ENCODE measurements at regions not wholly inside any gene's neighbourhood (a gene's known extent, or its start where the extent isn't known, plus 50 kb on each side); places are given as distances from the start of the nearest gene placed in this dataset.

DNA sequence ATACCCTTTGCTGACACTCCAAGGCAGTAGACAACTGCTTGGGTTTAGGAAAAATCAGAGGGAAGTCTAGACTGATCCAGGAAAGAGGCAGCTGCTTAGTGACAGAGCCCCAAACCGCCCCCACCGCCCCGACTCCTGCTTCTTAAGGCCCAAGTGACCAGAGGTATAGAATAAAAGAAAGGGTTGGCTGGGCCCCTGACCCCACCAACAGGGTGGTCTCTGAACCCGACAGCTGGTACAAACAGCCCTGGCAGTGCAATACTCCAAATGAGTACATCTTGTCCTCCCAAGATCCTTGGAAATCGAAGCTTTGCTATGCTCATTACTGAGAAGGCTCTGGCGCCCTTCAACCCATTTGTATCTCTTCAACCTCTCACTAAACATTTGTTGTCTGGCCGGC is 60.6 kb downstream of the PABIR2 start:
- H3K4me3 ChIP-seq: no peak overlapping the region
- H3K36me3 ChIP-seq: no peaks in the 10 kb centered on the region
- no peaks in the 10 kb centered on the region for H3K4me1 ChIP-seq
- TF ChIP-seq, protein P1, sequence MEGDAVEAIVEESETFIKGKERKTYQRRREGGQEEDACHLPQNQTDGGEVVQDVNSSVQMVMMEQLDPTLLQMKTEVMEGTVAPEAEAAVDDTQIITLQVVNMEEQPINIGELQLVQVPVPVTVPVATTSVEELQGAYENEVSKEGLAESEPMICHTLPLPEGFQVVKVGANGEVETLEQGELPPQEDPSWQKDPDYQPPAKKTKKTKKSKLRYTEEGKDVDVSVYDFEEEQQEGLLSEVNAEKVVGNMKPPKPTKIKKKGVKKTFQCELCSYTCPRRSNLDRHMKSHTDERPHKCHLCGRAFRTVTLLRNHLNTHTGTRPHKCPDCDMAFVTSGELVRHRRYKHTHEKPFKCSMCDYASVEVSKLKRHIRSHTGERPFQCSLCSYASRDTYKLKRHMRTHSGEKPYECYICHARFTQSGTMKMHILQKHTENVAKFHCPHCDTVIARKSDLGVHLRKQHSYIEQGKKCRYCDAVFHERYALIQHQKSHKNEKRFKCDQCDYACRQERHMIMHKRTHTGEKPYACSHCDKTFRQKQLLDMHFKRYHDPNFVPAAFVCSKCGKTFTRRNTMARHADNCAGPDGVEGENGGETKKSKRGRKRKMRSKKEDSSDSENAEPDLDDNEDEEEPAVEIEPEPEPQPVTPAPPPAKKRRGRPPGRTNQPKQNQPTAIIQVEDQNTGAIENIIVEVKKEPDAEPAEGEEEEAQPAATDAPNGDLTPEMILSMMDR (IDR thresholded peaks at IDR 0.05): no peak
- H3K27me3 ChIP-seq: no peaks in the 10 kb centered on the region
- intact Hi-C loops (cut with DNase I): no loop called here
- DNase-seq (no peak), ATAC-seq (no peak)
- no peaks in the 10 kb centered on the region for H3K9me3 ChIP-seq
- H3K27ac ChIP-seq: no peak overlapping the region

DNA sequence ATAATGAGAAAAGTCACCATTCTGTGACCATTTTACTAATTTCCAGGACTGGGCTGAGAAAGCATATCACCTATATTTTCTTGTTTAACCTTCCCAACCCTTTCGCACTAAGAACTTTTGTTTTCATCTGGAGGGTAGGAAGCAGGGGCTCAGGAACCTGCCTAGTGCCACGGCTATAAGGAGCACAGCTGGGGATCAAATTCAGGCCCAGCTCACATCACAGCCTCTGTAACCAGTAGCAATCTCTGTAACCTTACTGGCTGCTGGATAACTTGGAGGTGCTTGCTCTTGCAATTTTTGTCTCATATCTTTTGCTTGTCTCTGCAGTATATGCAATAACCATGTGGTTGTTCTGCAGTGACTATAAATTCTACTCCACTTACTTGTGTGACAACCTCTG is 62.0 kb downstream of the PABIR2 start:
- no peak for DNase-seq
- Histone ChIP-seq H3K4me3 (no peak overlapping the region), H3K27me3 (no peaks in the 10 kb centered on the region), H3K36me3 (no peaks in the 10 kb centered on the region), H3K27ac (no peak overlapping the region), H3K9me3 (no peaks in the 10 kb centered on the region), H3K4me1 (no peaks in the 10 kb centered on the region)
- TF ChIP-seq, protein P1 (IDR thresholded peaks at IDR 0.05): no peak
- no peak for ATAC-seq
- intact Hi-C loops (cut with DNase I): no loop called here

DNA sequence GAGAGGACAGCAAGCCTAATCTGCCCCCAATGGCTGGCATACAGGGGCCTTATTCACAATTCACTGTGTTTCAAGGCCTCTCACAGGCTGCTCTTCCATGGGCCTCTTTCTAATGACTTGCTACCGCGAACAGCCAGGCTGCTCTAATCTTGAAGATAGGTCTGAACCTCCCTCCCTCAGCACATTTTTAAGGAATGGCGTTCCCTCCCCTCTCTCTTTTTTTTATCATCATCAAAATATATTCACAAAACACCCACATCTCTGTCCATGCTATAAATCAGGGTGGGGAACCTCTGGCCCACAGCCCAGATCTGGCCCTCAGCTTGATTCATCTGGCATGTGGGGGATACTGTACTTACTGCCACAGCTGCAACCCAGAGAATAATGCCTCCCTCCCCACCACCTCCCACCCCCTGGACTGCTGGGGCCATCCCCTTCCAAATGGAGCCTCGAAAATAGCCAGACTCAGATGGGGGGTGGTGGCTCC is 62.5 kb downstream of the PABIR2 start:
- Histone ChIP-seq H3K36me3 (no peaks in the 10 kb centered on the region), H3K27ac (no peak overlapping the region), H3K9me3 (no peaks in the 10 kb centered on the region), H3K4me1 (no peaks in the 10 kb centered on the region), H3K27me3 (no peaks in the 10 kb centered on the region), H3K4me3 (no peak overlapping the region)
- no peak for ATAC-seq
- no peak for DNase-seq
- TF ChIP-seq, protein P1 (IDR thresholded peaks at IDR 0.05): no peak
- intact Hi-C loops (cut with DNase I): no loop called here

DNA sequence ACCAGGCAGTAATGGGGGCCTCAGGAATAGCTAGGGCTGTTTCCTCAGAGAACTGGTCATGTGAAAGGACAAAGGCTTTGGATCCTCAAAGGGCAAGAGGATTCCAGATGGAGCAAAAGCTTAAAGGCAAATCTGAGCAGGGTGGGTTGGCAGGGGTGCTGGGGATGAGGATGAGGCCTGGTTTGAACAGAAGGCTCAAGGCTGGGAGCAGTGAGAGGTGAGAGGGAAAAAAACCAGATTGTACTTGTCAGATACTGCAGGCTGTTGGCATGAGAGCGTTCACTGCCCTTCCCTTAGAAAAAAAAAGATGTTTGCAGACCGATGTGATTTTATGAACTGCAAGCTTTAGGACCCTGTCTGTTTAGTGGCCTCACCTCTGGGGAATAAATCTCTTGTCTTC is 63.4 kb downstream of the PABIR2 start:
- no peak for DNase-seq

DNA sequence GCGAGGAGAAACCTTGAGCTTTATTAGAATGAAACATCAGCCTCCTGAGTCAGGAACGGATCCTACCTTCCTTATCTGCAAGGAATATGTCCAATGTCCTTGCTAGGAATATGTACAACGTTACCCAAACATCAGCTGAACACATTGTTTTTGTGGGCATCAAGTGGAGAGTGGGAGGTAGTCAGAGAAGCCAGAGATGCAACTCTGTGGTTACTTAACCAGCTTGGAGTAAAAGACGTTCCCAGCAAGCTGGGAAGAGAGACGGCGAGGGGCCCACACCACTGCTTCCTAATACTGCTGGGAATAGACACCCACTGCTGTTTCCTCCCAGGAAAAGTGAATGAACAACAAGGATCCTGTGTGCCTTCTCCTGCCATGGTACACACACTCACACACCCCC is 64.3 kb downstream of the PABIR2 start:
- intact Hi-C loops (cut with DNase I): no loop called here
- no peak overlapping the region for H3K27ac ChIP-seq
- H3K4me1 ChIP-seq: no peaks in the 10 kb centered on the region
- ATAC-seq (no peak), DNase-seq (no peak)
- H3K36me3 ChIP-seq: no peaks in the 10 kb centered on the region
- H3K9me3 ChIP-seq: no peaks in the 10 kb centered on the region
- TF ChIP-seq, protein P1 (IDR thresholded peaks at IDR 0.05): no peak
- H3K27me3 ChIP-seq: no peaks in the 10 kb centered on the region
- H3K4me3 ChIP-seq: no peak overlapping the region

More for the DNA sequence above, 63.4 kb downstream of the PABIR2 start:
- no peak overlapping the region for H3K27ac ChIP-seq
- intact Hi-C loops (cut with DNase I): no loop called here
- TF ChIP-seq, protein P1 (IDR thresholded peaks at IDR 0.05): no peak
- H3K4me3 ChIP-seq: no peak overlapping the region
- H3K27me3 ChIP-seq: no peaks in the 10 kb centered on the region
- H3K9me3 ChIP-seq: no peaks in the 10 kb centered on the region
- no peaks in the 10 kb centered on the region for H3K36me3 ChIP-seq
- no peak for ATAC-seq
- H3K4me1 ChIP-seq: no peaks in the 10 kb centered on the region

DNA sequence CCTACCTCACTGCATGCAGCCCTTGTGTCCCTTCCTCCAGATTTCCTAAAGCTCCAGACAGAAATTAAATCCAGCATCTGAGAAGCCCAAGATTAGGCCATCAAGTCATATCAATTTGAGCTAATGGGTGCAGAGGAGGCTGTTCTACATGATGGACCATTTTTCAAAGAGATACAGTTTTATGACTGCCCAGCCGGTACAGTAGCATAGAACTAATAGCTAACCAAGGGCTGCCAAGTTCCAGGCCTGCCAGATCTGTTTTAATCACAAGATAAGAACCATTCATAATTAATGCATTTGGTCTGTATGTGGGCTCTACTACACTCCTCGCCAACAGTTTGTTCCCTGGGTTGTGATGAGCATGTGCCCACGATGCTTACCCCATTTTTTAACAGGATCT is 64.9 kb downstream of the PABIR2 start:
- H3K36me3 ChIP-seq: no peaks in the 10 kb centered on the region
- DNase-seq (no peak), ATAC-seq (no peak)
- H3K4me3 ChIP-seq: no peak overlapping the region
- H3K4me1 ChIP-seq: no peaks in the 10 kb centered on the region
- no peaks in the 10 kb centered on the region for H3K27me3 ChIP-seq
- intact Hi-C loops (cut with DNase I): no loop called here
- no peaks in the 10 kb centered on the region for H3K9me3 ChIP-seq
- no peak overlapping the region for H3K27ac ChIP-seq
- TF ChIP-seq, protein P1 (IDR thresholded peaks at IDR 0.05): no peak
